Lower lobe of right lung (tissue), 2 donors: ENCODE measurements at regions not wholly inside any gene's neighbourhood (a gene's known extent, or its start where the extent isn't known, plus 50 kb on each side); places are given as distances from the start of the nearest gene placed in this dataset.
A peak's percentile ranks its signal among the peaks of the same experiment; 100 is the strongest.

Experiments used
- ATAC-seq, 2 donors: fragments of 200-7000 bp; cut with Tn5 transposase; one replicate each; pipeline ENCODE4 v1.9.1; 2020 to 2022; ENCODE audit warnings: mild to moderate bottlenecking in 2 of 2, moderate library complexity in 2 of 2
- DNase-seq: peaks from one replicate; pipeline ENCODE4 v3.0.0-alpha.2; 2020
- H3K27ac ChIP-seq: fragments of 200-600 bp; one replicate; pipeline ENCODE4 v1.8.0; 2022
- H3K27me3 ChIP-seq: fragments of 200-600 bp; one replicate; pipeline ENCODE4 v1.8.0; 2022; ENCODE audit warnings: low read depth
- H3K36me3 ChIP-seq: fragments of 200-600 bp; one replicate; pipeline ENCODE4 v1.8.0; 2022; ENCODE audit warnings: mild to moderate bottlenecking
- H3K4me1 ChIP-seq: fragments of 200-600 bp; one replicate; pipeline ENCODE4 v1.8.0; 2022
- H3K4me3 ChIP-seq: fragments of 200-600 bp; one replicate; pipeline ENCODE4 v1.8.0; 2022; ENCODE audit warnings: mild to moderate bottlenecking
- H3K9me3 ChIP-seq: fragments of 200-600 bp; one replicate; pipeline ENCODE4 v1.8.0; 2022
- CTCF ChIP-seq: fragments of 200-600 bp; IDR thresholded peaks from one replicate; pipeline ENCODE4 v1.8.0; 2022; ENCODE audit warnings: antibody characterized with exemption, mild to moderate bottlenecking
- intact Hi-C: fragments of 100-400 bp; cut with DNase I; formaldehyde crosslinking; loops from one replicate; pipeline ENCODE4 v1.11.0; 2022
- donor health status: DM: no; HTN: yes; CAD: no; lungs with severe emphysema.

- peak; percentile 87 to 91 for ATAC-seq
- H3K4me1 ChIP-seq = peaks cover 9% of the 10 kb centered on the region
- H3K27me3 ChIP-seq = no peaks in the 10 kb centered on the region
- no peaks in the 10 kb centered on the region for H3K36me3 ChIP-seq
- no peak overlapping the region for H3K27ac ChIP-seq
- no peaks in the 10 kb centered on the region for H3K9me3 ChIP-seq
- no peak for TF ChIP-seq CTCF
- intact Hi-C loops = no loop called here
- no peak overlapping the region for H3K4me3 ChIP-seq
- DNase-seq = no peak
These were observed 159.4 kb upstream of the NR3C1 start for GRCh38 chr5:143562935-143563334.

GRCh38 chr5:143561219-143561618 is 157.7 kb upstream of the NR3C1 start:
- H3K36me3 ChIP-seq = no peaks in the 10 kb centered on the region
- no peaks in the 10 kb centered on the region for H3K27me3 ChIP-seq
- peaks cover 21% of the 10 kb centered on the region for H3K4me1 ChIP-seq
- no peaks in the 10 kb centered on the region for H3K9me3 ChIP-seq
- TF ChIP-seq CTCF = no peak
- DNase-seq (no peak), ATAC-seq (peak; percentile 63 to 71)
- H3K27ac ChIP-seq = no peak overlapping the region
- intact Hi-C loops = no loop called here
- no peak overlapping the region for H3K4me3 ChIP-seq

GRCh38 chr5:143560378-143560777 is 156.9 kb upstream of the NR3C1 start:
- no peak for TF ChIP-seq CTCF
- Histone ChIP-seq H3K9me3 (no peaks in the 10 kb centered on the region), H3K4me1 (peaks cover 21% of the 10 kb centered on the region), H3K4me3 (no peak overlapping the region), H3K36me3 (no peaks in the 10 kb centered on the region), H3K27ac (no peak overlapping the region), H3K27me3 (no peaks in the 10 kb centered on the region)
- intact Hi-C loops = no loop called here
- DNase-seq = no peak
- no peak for ATAC-seq

GRCh38 chr5:143559586-143560109 is 156.2 kb upstream of the NR3C1 start:
- Histone ChIP-seq H3K27me3 (no peaks in the 10 kb centered on the region), H3K36me3 (no peaks in the 10 kb centered on the region), H3K4me1 (peaks cover 28% of the 10 kb centered on the region), H3K9me3 (no peaks in the 10 kb centered on the region), H3K27ac (no peak overlapping the region), H3K4me3 (no peak overlapping the region)
- TF ChIP-seq CTCF = no peak
- DNase-seq = no peak
- intact Hi-C loops = no loop called here
- ATAC-seq = no peak

GRCh38 chr5:143558048-143558447 is 154.6 kb upstream of the NR3C1 start:
- Histone ChIP-seq H3K4me3 (no peak overlapping the region), H3K27me3 (no peaks in the 10 kb centered on the region), H3K36me3 (no peaks in the 10 kb centered on the region), H3K27ac (no peak overlapping the region), H3K4me1 (peaks cover 28% of the 10 kb centered on the region), H3K9me3 (no peaks in the 10 kb centered on the region)
- intact Hi-C loops = no loop called here
- no peak for ATAC-seq
- DNase-seq = no peak
- no peak for TF ChIP-seq CTCF
